ENCODE measurements at regions not wholly inside any gene's neighbourhood (a gene's known extent, or its start where the extent isn't known, plus 50 kb on each side); places are given as distances from the start of the nearest gene placed in this dataset.

GRCh38 chr4:28313729-28314713 is 1453.4 kb downstream of the STIM2 start:
- TF ChIP-seq CTCF (conservative IDR thresholded peaks at IDR 0.05) = no peak
- H3K27me3 Mint-ChIP-seq = no peaks in the 10 kb centered on the region
- no peak overlapping the region for H3K4me3 Mint-ChIP-seq
- H3K27ac Mint-ChIP-seq = no peak overlapping the region
- no peaks in the 10 kb centered on the region for H3K9me3 Mint-ChIP-seq
- H3K36me3 Mint-ChIP-seq = no peaks in the 10 kb centered on the region
- DNase-seq (ENCODE audit: extremely low spot score, unreplicated experiment) = no peak
- H3K4me1 Mint-ChIP-seq (ENCODE audit: unreplicated experiment) = no peaks in the 10 kb centered on the region

- Mint-ChIP-seq H3K27me3 (no peaks in the 10 kb centered on the region), H3K27ac (no peak overlapping the region), H3K4me1 (ENCODE audit: unreplicated experiment) (no peaks in the 10 kb centered on the region), H3K4me3 (no peak overlapping the region), H3K36me3 (no peaks in the 10 kb centered on the region), H3K9me3 (no peaks in the 10 kb centered on the region)
- DNase-seq (ENCODE audit: extremely low spot score, unreplicated experiment) = no peak
- no peak for TF ChIP-seq CTCF (conservative IDR thresholded peaks at IDR 0.05)
These were observed 1456.6 kb downstream of the STIM2 start for GRCh38 chr4:28317221-28317620.

GRCh38 chr4:28334249-28334648 is 1473.6 kb downstream of the STIM2 start:
- no peaks in the 10 kb centered on the region for H3K36me3 Mint-ChIP-seq
- no peaks in the 10 kb centered on the region for H3K4me1 Mint-ChIP-seq (ENCODE audit: unreplicated experiment)
- H3K9me3 Mint-ChIP-seq = no peaks in the 10 kb centered on the region
- no peak overlapping the region for H3K27ac Mint-ChIP-seq
- TF ChIP-seq CTCF (conservative IDR thresholded peaks at IDR 0.05) = no peak
- DNase-seq (ENCODE audit: extremely low spot score, unreplicated experiment) = no peak
- H3K27me3 Mint-ChIP-seq = no peaks in the 10 kb centered on the region
- H3K4me3 Mint-ChIP-seq = no peak overlapping the region

- no peak for TF ChIP-seq CTCF (conservative IDR thresholded peaks at IDR 0.05)
- Mint-ChIP-seq H3K9me3 (peaks cover 18% of the 10 kb centered on the region), H3K27me3 (no peaks in the 10 kb centered on the region), H3K36me3 (no peaks in the 10 kb centered on the region), H3K27ac (no peak overlapping the region), H3K4me3 (no peak overlapping the region), H3K4me1 (ENCODE audit: unreplicated experiment) (no peaks in the 10 kb centered on the region)
- no peak for DNase-seq (ENCODE audit: extremely low spot score, unreplicated experiment)
These were observed 1481.1 kb downstream of the STIM2 start for GRCh38 chr4:28341784-28342183.

GRCh38 chr4:28350485-28350884 is 1489.8 kb downstream of the STIM2 start:
- Mint-ChIP-seq H3K4me1 (ENCODE audit: unreplicated experiment) (peaks cover 7% of the 10 kb centered on the region), H3K27ac (no peak overlapping the region), H3K27me3 (no peaks in the 10 kb centered on the region), H3K9me3 (peaks cover 10% of the 10 kb centered on the region), H3K36me3 (peaks cover 3% of the 10 kb centered on the region), H3K4me3 (no peak overlapping the region)
- no peak for DNase-seq (ENCODE audit: extremely low spot score, unreplicated experiment)
- no peak for TF ChIP-seq CTCF (conservative IDR thresholded peaks at IDR 0.05)

Measured in type B pancreatic cell (in vitro differentiated cells).